Astrocyte (in vitro differentiated cells and primary cell): ENCODE measurements at regions not wholly inside any gene's neighbourhood (a gene's known extent, or its start where the extent isn't known, plus 50 kb on each side); places are given as distances from the start of the nearest gene placed in this dataset.
A peak's percentile ranks its signal among the peaks of the same experiment; 100 is the strongest.

ENCODE experiments used
- DNase-seq: peaks from one replicate; pipeline ENCODE4 v3.0.0-alpha.2; 2010; ENCODE audit warnings: low read depth
- FAIRE-seq: peaks from 2 replicates; lab custom pipeline; 2011; peaks lifted over from hg19 to GRCh38; lab: Jason Lieb, UNC
- H2AFZ ChIP-seq: 2 replicates; pipeline ENCODE4 v1.6.0; 2012; ENCODE audit warnings: low read depth, low read length, inconsistent platforms
- H3K27ac ChIP-seq: 2 replicates; pipeline ENCODE4 v1.5.1; 2011; ENCODE audit warnings: low read depth, low read length, inconsistent platforms
- H3K27me3 ChIP-seq: 2 replicates; pipeline ENCODE4 v1.6.0; 2011; ENCODE audit warnings: low read length, inconsistent platforms; ENCODE audit not compliant: insufficient read depth
- H3K36me3 ChIP-seq: 2 replicates; pipeline ENCODE4 v1.5.1; 2011; ENCODE audit warnings: low read length, inconsistent platforms; ENCODE audit not compliant: insufficient read depth
- H3K4me1 ChIP-seq: 2 replicates; pipeline ENCODE4 v1.5.1; 2011; ENCODE audit warnings: low read length, inconsistent platforms; ENCODE audit not compliant: insufficient read depth
- H3K4me2 ChIP-seq: 2 replicates; pipeline ENCODE4 v1.6.0; 2012; ENCODE audit warnings: low read length, inconsistent platforms
- H3K4me3 ChIP-seq: 2 replicates; pipeline ENCODE4 v1.5.1; 2011; ENCODE audit warnings: low read depth, mild to moderate bottlenecking, low read length, inconsistent platforms; ENCODE audit not compliant: insufficient read depth
- H3K79me2 ChIP-seq: 2 replicates; pipeline ENCODE4 v1.6.0; 2012; ENCODE audit warnings: mild to moderate bottlenecking, low read length, inconsistent platforms; ENCODE audit not compliant: insufficient read depth
- H3K9ac ChIP-seq: 2 replicates; pipeline ENCODE4 v1.6.0; 2012; ENCODE audit warnings: mild to moderate bottlenecking, low read length, inconsistent platforms
- H3K9me3 ChIP-seq: 2 replicates; pipeline ENCODE4 v1.5.1; 2012; ENCODE audit warnings: low read depth, mild to moderate bottlenecking, low read length, inconsistent platforms; ENCODE audit not compliant: insufficient read depth
- H4K20me1 ChIP-seq: 2 replicates; pipeline ENCODE4 v1.6.0; 2012; ENCODE audit warnings: low read length, inconsistent platforms; ENCODE audit not compliant: insufficient read depth
- H3K27ac Mint-ChIP-seq: one replicate; pipeline ENCODE4 v1.8.0; 2021; ENCODE audit warnings: mild to moderate bottlenecking, mixed read lengths; ENCODE audit not compliant: unreplicated experiment
- H3K27me3 Mint-ChIP-seq: one replicate; pipeline ENCODE4 v1.8.0; 2021; ENCODE audit warnings: low read depth, mixed read lengths; ENCODE audit not compliant: unreplicated experiment
- H3K36me3 Mint-ChIP-seq: one replicate; pipeline ENCODE4 v1.8.0; 2021; ENCODE audit warnings: low read depth, mixed read lengths; ENCODE audit not compliant: unreplicated experiment
- H3K4me1 Mint-ChIP-seq: one replicate; pipeline ENCODE4 v1.8.0; 2021; ENCODE audit warnings: low read depth, mixed read lengths; ENCODE audit not compliant: unreplicated experiment
- H3K4me3 Mint-ChIP-seq: one replicate; pipeline ENCODE4 v1.8.0; 2021; ENCODE audit warnings: mild to moderate bottlenecking, moderate library complexity, mixed read lengths; ENCODE audit not compliant: unreplicated experiment
- H3K9me3 Mint-ChIP-seq: one replicate; pipeline ENCODE4 v1.8.0; 2021; ENCODE audit warnings: mild to moderate bottlenecking, mixed read lengths; ENCODE audit not compliant: unreplicated experiment
- EZH2 ChIP-seq: IDR thresholded peaks from 2 replicates; pipeline ENCODE4 v1.6.1; 2012; ENCODE audit warnings: mild to moderate bottlenecking, low read length, inconsistent platforms; ENCODE audit not compliant: insufficient read depth
- TF ChIP-seq, protein P1 (sequence below): IDR thresholded peaks from 2 replicates; pipeline ENCODE4 v1.5.1; 2011; ENCODE audit warnings: low read depth, mild to moderate bottlenecking, inconsistent platforms, low read length, moderate library complexity; ENCODE audit not compliant: insufficient read depth

DNA sequence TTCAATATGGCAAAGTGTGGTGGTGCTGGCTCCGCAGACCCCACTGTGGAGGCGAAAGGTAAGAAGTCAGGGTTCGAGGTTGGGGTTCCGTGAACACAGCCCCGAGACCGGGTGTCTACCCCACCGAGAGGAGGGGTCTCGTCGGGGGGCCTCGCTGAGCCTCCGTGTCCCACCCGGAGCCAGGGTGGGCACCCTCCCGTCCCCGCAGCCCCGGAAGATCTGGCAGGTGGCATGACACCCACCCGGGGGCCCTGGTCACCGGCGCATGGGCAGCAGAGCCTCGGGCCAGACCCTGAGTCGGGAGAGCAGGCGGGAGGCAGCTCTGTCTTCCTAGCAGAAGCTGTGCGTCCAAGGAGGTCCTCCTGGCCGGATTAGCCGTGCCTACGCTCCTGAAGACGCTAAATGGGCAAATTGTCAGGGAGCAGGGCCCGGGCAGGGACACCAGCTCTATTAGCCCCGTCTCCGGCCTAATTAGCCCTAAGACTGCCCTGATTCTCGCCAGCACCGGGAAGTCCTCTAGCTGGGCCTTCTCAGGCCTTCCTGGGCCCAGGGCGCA lies 56.4 kb downstream of the UNCX start:
- Histone ChIP-seq H3K4me3 (no peak overlapping the region), H3K9me3 (no peaks in the 10 kb centered on the region), H4K20me1 (no peaks in the 10 kb centered on the region), H3K79me2 (no peaks in the 10 kb centered on the region), H3K4me1 (no peaks in the 10 kb centered on the region), H3K27me3 (peaks cover 27% of the 10 kb centered on the region), H3K4me2 (no peak overlapping the region), H3K9ac (no peak overlapping the region), H3K36me3 (no peaks in the 10 kb centered on the region), H3K27ac (no peak overlapping the region), H2AFZ (no peak overlapping the region)
- Mint-ChIP-seq H3K27ac (no peak overlapping the region), H3K4me3 (no peak overlapping the region), H3K9me3 (no peaks in the 10 kb centered on the region), H3K27me3 (peaks cover 34% of the 10 kb centered on the region), H3K36me3 (no peaks in the 10 kb centered on the region), H3K4me1 (no peaks in the 10 kb centered on the region)
- FAIRE-seq (no peak), DNase-seq (no peak)
- TF ChIP-seq EZH2: peak; percentile 18
- TF ChIP-seq, protein P1, sequence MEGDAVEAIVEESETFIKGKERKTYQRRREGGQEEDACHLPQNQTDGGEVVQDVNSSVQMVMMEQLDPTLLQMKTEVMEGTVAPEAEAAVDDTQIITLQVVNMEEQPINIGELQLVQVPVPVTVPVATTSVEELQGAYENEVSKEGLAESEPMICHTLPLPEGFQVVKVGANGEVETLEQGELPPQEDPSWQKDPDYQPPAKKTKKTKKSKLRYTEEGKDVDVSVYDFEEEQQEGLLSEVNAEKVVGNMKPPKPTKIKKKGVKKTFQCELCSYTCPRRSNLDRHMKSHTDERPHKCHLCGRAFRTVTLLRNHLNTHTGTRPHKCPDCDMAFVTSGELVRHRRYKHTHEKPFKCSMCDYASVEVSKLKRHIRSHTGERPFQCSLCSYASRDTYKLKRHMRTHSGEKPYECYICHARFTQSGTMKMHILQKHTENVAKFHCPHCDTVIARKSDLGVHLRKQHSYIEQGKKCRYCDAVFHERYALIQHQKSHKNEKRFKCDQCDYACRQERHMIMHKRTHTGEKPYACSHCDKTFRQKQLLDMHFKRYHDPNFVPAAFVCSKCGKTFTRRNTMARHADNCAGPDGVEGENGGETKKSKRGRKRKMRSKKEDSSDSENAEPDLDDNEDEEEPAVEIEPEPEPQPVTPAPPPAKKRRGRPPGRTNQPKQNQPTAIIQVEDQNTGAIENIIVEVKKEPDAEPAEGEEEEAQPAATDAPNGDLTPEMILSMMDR: no peak

DNA sequence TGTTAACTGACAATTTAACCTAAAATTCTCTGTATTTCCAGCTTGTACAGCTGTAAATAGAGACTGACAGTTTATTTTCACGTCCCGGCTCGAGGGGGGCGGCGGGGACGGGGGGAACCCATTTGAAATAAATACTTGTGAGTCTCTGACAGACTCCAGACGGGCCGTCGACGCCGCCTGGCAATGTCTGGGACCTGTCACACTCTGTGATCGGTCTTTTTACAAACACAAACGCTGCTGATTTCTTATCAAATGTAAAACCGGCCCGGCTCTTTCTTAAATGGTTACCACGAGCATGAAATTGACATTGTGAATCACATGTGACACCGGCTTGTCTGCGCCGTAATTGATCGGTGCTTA lies 57.0 kb downstream of the UNCX start:
- no peak overlapping the region for H3K9ac ChIP-seq
- Mint-ChIP-seq H3K4me1 (no peaks in the 10 kb centered on the region), H3K9me3 (no peaks in the 10 kb centered on the region), H3K27ac (no peak overlapping the region), H3K27me3 (peaks cover 34% of the 10 kb centered on the region), H3K36me3 (no peaks in the 10 kb centered on the region), H3K4me3 (no peak overlapping the region)
- peaks cover 27% of the 10 kb centered on the region for H3K27me3 ChIP-seq
- H2AFZ ChIP-seq: no peak overlapping the region
- H3K9me3 ChIP-seq: no peaks in the 10 kb centered on the region
- no peaks in the 10 kb centered on the region for H3K36me3 ChIP-seq
- DNase-seq: no peak
- H3K4me1 ChIP-seq: no peaks in the 10 kb centered on the region
- H3K4me3 ChIP-seq: no peak overlapping the region
- no peaks in the 10 kb centered on the region for H4K20me1 ChIP-seq
- peak overlapping the region; percentile 81 for H3K4me2 ChIP-seq
- no peaks in the 10 kb centered on the region for H3K79me2 ChIP-seq
- FAIRE-seq: no peak
- no peak overlapping the region for H3K27ac ChIP-seq
- TF ChIP-seq EZH2: peak; percentile 20
- TF ChIP-seq, protein P1: no peak

DNA sequence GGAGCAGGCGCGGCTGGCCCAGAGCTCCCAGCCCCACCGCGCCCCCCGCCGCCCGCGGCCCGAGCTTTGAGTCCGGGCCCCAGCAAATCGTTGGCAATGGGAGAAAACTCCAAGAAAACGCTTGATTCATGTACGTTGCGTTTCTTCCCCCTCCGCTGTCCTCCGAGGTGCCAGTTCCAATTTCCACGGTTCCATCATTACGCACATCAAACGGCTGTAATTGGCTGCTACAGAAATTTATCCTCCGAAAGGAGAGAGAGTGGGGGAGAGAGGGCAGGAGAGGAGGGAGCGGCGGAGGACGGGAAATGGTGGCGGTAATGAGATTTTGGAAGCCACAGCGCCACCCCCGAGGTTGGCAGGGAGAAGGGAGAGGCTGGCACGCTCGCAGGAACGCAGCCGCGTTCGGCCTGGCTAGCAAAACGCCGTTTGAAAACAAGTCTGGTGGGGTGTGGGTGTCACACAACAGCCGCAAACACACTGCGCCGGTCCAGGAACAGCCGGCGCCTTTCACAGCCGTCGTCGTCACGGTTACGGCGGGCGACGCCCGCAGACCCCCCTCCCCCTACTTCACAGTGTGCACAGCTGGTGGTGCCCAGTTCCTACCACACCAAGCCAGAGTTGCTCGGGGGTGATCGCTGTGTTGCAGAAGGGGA lies 57.5 kb downstream of the UNCX start:
- Histone ChIP-seq H3K9ac (no peak overlapping the region), H3K27ac (no peak overlapping the region)
- H3K4me3 Mint-ChIP-seq: peak overlapping the region; percentile 75

More for the DNA sequence above, 57.5 kb downstream of the UNCX start:
- Mint-ChIP-seq H3K4me1 (no peaks in the 10 kb centered on the region), H3K36me3 (no peaks in the 10 kb centered on the region), H3K27ac (no peak overlapping the region), H3K9me3 (no peaks in the 10 kb centered on the region), H3K27me3 (peaks cover 31% of the 10 kb centered on the region)
- peak overlapping the region; percentile 56 for H2AFZ ChIP-seq
- FAIRE-seq (no peak), DNase-seq (peak; percentile 3)
- H3K4me3 ChIP-seq: no peak overlapping the region
- H3K9me3 ChIP-seq: no peaks in the 10 kb centered on the region
- H4K20me1 ChIP-seq: no peaks in the 10 kb centered on the region
- H3K4me1 ChIP-seq: no peaks in the 10 kb centered on the region
- TF ChIP-seq, protein P1: no peak
- no peak for TF ChIP-seq EZH2
- no peaks in the 10 kb centered on the region for H3K36me3 ChIP-seq
- peak overlapping the region; percentile 81 for H3K4me2 ChIP-seq
- no peaks in the 10 kb centered on the region for H3K79me2 ChIP-seq
- peaks cover 27% of the 10 kb centered on the region for H3K27me3 ChIP-seq
